Osteoblast (primary cell): ENCODE measurements at regions not wholly inside any gene's neighbourhood (a gene's known extent, or its start where the extent isn't known, plus 50 kb on each side); places are given as distances from the start of the nearest gene placed in this dataset.

Experiments used
- DNase-seq: peaks from one replicate; pipeline ENCODE4 v3.0.0; 2011; ENCODE audit warnings: low spot score, mixed read lengths; ENCODE audit not compliant: insufficient read length; ENCODE audit errors: missing footprints
- H2AFZ ChIP-seq: 2 replicates; pipeline ENCODE4 v1.6.0; 2011; ENCODE audit warnings: mild to moderate bottlenecking, low read length
- H3K27ac ChIP-seq: 2 replicates; pipeline ENCODE4 v1.5.1; 2011; ENCODE audit warnings: mild to moderate bottlenecking, low read depth, low read length, moderate library complexity
- H3K27me3 ChIP-seq: 2 replicates; pipeline ENCODE4 v1.6.0; 2012; ENCODE audit warnings: mild to moderate bottlenecking, control low read depth, inconsistent platforms, low read length, moderate library complexity; ENCODE audit not compliant: insufficient read depth
- H3K36me3 ChIP-seq: 2 replicates; pipeline ENCODE4 v1.5.1; 2011; ENCODE audit warnings: mild to moderate bottlenecking, low read length, control low read depth, moderate library complexity; ENCODE audit not compliant: insufficient read depth
- H3K4me1 ChIP-seq: 2 replicates; pipeline ENCODE4 v1.5.1; 2011; ENCODE audit warnings: mild to moderate bottlenecking, low read length, control low read depth, moderate library complexity; ENCODE audit not compliant: insufficient read depth
- H3K4me2 ChIP-seq: 2 replicates; pipeline ENCODE4 v1.6.0; 2011; ENCODE audit warnings: mild to moderate bottlenecking, low read length; ENCODE audit not compliant: insufficient read depth
- H3K4me3 ChIP-seq: fragments of 200-600 bp; sonication (generic); 3 replicates; pipeline ENCODE4 v1.5.1; 2012; ENCODE audit warnings: mild to moderate bottlenecking, low read length, inconsistent platforms; ENCODE audit not compliant: insufficient read depth
- H3K79me2 ChIP-seq: 2 replicates; pipeline ENCODE4 v1.6.0; 2012; ENCODE audit warnings: mild to moderate bottlenecking, low read length, control low read depth, inconsistent platforms; ENCODE audit not compliant: insufficient read depth
- H3K9me3 ChIP-seq: 2 replicates; pipeline ENCODE4 v1.5.1; 2011; ENCODE audit warnings: low read depth, low read length, control low read depth
- H4K20me1 ChIP-seq: 2 replicates; pipeline ENCODE4 v1.6.0; 2012; ENCODE audit warnings: mild to moderate bottlenecking, low read length, control low read depth; ENCODE audit not compliant: insufficient read depth
- CTCF ChIP-seq: IDR thresholded peaks from 2 replicates; pipeline ENCODE4 v1.5.1; 2011; ENCODE audit warnings: mild to moderate bottlenecking, low read depth, low read length, moderate library complexity; ENCODE audit errors: extremely low read depth

DNA sequence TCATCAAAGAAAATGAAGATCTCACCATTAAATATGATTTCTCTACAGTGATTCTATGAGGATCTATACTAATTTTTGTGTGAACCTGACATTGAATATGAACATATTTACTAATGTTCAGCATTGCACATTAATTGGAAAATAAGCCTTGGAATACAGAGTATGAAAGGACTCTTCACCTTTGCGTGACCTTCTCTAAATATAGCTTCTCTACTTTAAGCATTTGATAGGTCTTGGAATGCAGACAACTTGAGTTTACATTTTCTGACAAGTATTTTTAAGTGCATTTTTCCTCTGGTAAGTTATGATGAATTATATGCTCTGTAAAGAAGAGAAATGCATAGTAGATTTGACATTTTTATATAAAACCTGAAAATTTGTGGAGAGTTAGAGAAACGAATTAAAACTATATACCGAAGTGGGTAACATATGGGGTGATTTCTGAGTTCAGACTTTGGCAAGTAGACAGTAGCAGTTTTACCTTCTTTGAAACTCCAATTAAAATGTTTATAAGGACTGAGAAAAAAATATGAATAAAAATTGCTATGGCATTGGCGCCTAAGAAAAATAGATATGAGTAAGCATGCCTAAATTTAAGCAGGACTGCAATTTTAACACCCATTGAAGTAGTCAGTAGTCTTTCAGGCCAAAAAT is 371.9 kb downstream of the GABRG1 start:
- no peak for TF ChIP-seq CTCF
- Histone ChIP-seq H3K27ac (no peak overlapping the region), H3K36me3 (no peaks in the 10 kb centered on the region), H3K79me2 (no peaks in the 10 kb centered on the region), H3K27me3 (no peaks in the 10 kb centered on the region), H3K4me3 (no peak overlapping the region), H3K4me1 (no peaks in the 10 kb centered on the region), H2AFZ (no peak overlapping the region), H3K9me3 (no peaks in the 10 kb centered on the region), H4K20me1 (no peaks in the 10 kb centered on the region), H3K4me2 (no peak overlapping the region)
- no peak for DNase-seq

- no peaks in the 10 kb centered on the region for H3K27me3 ChIP-seq
These were observed 373.1 kb downstream of the GABRG1 start for GRCh38 chr4:45750721-45751120.

GRCh38 chr4:45745741-45746140 is 378.1 kb downstream of the GABRG1 start:
- Histone ChIP-seq H3K9me3 (peaks cover 11% of the 10 kb centered on the region), H3K27ac (no peak overlapping the region), H3K4me1 (no peaks in the 10 kb centered on the region), H3K4me2 (no peak overlapping the region), H3K79me2 (no peaks in the 10 kb centered on the region), H3K36me3 (no peaks in the 10 kb centered on the region), H4K20me1 (no peaks in the 10 kb centered on the region), H3K4me3 (no peak overlapping the region), H2AFZ (no peak overlapping the region), H3K27me3 (no peaks in the 10 kb centered on the region)
- no peak for DNase-seq
- no peak for TF ChIP-seq CTCF

More at GRCh38 chr4:45750721-45751120, 373.1 kb downstream of the GABRG1 start:
- TF ChIP-seq CTCF = no peak
- Histone ChIP-seq H3K9me3 (no peaks in the 10 kb centered on the region), H3K4me1 (no peaks in the 10 kb centered on the region), H3K4me2 (no peak overlapping the region), H3K27ac (no peak overlapping the region), H2AFZ (no peak overlapping the region), H3K4me3 (no peak overlapping the region), H4K20me1 (no peaks in the 10 kb centered on the region), H3K79me2 (no peaks in the 10 kb centered on the region), H3K36me3 (no peaks in the 10 kb centered on the region)
- DNase-seq = no peak

DNA sequence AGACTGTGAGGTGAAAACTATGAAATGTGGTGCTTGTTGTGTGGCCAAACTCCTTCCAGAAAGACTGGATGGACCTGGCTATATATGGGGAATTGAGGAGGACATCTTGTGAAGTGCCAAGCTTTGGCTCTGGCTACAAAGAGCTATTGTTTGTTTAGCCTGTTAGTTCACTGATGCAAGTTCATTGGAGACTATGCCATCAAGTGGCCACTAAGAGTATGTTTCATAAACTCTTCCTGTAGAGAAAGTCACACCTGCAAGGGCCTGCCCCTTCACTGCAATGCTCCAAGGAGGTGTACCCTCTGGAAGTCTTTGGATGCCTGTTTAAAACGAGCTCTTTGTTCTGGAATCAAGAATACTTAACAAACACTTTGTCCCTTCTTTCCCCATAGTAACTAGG is 382.0 kb downstream of the GABRG1 start:
- no peak overlapping the region for H3K4me3 ChIP-seq
- no peaks in the 10 kb centered on the region for H4K20me1 ChIP-seq
- H3K27me3 ChIP-seq = no peaks in the 10 kb centered on the region
- no peak for TF ChIP-seq CTCF
- no peak overlapping the region for H2AFZ ChIP-seq
- H3K79me2 ChIP-seq = no peaks in the 10 kb centered on the region
- no peak overlapping the region for H3K27ac ChIP-seq
- H3K36me3 ChIP-seq = no peaks in the 10 kb centered on the region
- DNase-seq = no peak
- H3K4me1 ChIP-seq = no peaks in the 10 kb centered on the region
- H3K4me2 ChIP-seq = no peak overlapping the region
- H3K9me3 ChIP-seq = peaks cover 11% of the 10 kb centered on the region
